HK-2 (cell line): ENCODE measurements at regions not wholly inside any gene's neighbourhood (a gene's known extent, or its start where the extent isn't known, plus 50 kb on each side); places are given as distances from the start of the nearest gene placed in this dataset.

ENCODE experiments used
- DNase-seq: peaks from one replicate; pipeline ENCODE4 v3.0.0-alpha.2; 2018; ENCODE audit not compliant: unreplicated experiment

GRCh38 chr2:66382091-66382490 lies 52.8 kb upstream of the MEIS1 start:
- DNase-seq: no peak

GRCh38 chr2:66379473-66379872 lies 55.5 kb upstream of the MEIS1 start:
- DNase-seq: no peak

- no peak for DNase-seq
Measured at GRCh38 chr2:66377832-66378231, 57.1 kb upstream of the MEIS1 start.

GRCh38 chr2:66370824-66371223 lies 64.1 kb upstream of the MEIS1 start:
- DNase-seq: no peak

- DNase-seq: no peak
Measured at GRCh38 chr2:66366619-66367018, 68.3 kb upstream of the MEIS1 start.

DNA sequence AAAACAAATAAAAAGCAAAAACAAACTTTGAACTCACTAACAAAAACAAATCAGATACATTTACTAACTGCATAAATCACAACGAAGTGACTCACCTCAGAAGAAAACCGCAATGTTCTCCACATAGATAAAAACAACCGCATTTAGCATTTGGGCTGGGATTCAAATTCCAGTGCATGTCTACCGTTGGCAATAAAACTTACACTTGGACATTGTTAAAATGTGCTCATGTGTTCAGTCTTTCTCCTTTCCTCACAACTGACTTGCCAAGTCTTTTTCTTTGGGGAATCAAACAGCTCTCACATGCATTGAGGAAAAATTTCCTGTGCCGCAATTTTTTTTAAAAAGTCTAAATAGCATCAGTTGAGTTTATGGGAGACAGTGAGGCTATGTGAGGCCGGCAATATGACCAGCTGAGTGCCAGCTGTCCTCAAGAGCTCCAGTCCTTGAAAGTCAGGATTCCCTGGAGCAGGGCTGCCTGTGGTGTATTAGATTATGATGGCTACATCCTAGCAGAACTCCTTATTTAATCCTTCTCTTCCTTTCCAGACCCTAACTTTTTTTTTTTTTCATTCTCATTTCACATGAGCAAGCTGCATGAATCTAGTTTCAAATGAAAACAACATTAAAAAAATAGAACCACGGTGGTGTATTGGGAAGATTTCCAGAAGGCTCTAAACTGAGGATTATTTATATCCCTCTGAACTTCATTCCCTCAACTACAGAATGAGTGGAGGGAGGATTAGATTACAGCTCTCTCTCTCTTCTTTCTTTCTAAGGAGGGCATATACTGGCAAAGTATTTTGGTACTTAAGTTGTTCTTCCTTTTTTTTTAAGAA lies 70.2 kb upstream of the MEIS1 start:
- DNase-seq: no peak

DNA sequence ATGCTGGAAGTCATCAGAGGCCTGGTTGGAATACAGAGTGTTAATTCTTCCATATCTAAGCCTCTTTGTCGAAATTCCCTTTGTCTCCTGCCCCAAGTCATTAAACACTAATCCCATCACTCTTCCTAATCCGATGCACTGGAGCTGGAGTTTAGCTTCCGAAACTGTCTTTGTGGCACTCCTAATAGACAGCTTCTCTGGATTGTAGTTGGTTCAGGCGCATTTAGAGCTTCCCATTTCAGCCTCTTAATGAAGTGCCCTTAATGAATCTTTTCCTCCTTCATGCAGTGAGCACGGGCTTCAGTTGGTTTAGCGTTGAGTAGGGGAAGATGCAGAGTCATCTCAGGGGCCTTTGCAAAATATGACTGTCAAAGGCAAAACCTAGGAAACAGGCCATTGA lies 72.2 kb upstream of the MEIS1 start:
- no peak for DNase-seq

- DNase-seq: no peak
Measured at GRCh38 chr2:66346231-66346664, 88.7 kb upstream of the MEIS1 start.

GRCh38 chr2:66344087-66344663 lies 90.8 kb upstream of the MEIS1 start:
- DNase-seq: no peak

DNA sequence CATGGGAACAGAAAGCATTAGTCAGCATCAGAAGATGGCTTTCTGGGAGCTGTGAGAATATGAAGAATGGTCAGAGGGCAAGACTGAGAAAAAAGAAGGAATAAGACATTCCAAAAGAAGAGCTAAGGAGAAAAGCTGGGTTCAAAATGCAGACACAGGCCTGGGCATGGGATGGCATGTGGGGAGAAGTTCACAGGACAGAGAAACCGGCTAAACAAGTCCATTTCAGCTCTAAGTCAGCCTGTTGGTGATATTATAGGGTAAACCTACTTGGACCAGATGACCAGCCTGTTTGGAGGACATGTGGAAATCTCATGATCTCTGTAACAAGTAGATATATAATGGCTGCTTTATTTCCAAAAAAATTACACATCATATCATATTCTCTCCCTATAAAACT lies 91.7 kb upstream of the MEIS1 start:
- DNase-seq: no peak

DNA sequence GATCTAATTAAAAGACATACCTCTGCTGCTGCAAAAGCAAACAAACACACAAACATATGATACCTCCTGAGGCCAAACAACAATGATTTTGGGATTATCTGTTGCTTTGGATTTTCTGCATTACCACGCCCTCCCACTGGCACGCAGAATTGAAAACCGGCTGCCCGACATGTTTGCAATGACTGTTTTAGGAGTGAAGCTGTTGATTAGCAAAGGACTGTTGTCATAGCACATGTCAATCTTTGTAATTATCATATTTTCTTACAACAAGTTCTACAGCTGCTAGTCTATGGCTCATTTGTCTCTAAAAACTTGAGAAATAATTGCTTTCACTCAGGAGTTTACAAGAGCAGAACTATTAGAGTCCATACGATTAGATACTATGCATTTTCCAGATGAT lies 94.4 kb upstream of the MEIS1 start:
- no peak for DNase-seq

GRCh38 chr2:66334237-66335029 lies 100.5 kb upstream of the MEIS1 start:
- DNase-seq: no peak

- DNase-seq: no peak
Measured at GRCh38 chr2:66331176-66331575, 103.7 kb upstream of the MEIS1 start.

DNA sequence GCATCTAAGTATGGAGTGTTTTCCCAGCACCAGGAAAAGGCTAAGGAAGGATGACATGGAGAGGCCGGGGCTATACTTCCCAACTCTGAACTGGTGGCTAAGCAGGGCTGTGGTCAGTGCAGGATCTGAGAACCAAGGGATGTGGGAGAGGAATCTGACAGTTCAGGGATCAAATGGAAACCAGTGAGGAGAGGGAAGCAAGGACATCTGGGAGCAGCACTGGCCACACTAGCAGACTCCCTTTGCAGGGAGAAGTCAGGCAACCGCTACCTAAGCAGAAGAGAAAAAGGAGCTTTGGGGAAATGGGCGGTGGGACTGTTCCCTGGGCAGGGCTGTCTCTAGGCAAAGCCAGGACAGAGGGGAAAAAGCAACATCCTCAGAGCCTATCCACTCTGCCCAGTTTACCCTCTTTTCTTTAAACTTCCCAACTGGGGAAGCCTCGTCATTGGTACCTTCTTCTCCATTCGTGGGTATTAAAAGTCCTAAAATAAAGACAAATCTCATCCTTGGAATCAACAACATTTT lies 105.8 kb upstream of the MEIS1 start:
- DNase-seq: no peak

DNA sequence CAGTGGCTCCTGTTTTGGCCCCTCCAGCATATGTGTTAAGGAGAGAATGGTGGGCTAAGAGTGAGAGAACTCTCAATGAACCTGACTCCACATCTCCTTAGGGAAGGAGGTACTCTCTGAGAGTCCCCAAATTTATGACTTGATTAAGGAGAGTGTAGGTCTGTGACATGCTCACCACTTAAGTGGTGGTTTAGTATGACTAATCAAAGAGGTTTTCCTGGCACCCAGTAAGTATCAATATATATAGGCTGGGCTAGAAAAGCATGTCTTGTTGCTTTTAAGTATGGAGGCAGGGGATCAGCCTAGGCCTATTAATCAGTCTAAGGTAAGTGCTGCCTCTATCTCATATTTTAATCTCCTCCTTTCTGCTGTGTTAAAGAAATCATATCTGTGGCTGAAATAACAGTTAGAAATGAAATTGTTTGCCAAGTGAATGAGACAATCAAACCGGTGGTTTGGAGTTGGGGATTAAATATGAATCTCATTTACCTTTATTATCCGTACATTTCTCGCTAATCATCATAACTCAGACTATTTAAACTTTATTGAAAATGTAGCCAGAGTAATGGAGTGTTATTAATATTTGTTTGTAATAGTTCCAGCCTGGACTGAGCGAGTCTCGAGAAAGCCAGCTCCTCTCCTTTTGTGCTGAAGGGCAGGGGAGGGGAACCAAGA lies 107.7 kb upstream of the MEIS1 start:
- no peak for DNase-seq

- DNase-seq: no peak
Measured at GRCh38 chr2:66324909-66325528, 109.9 kb upstream of the MEIS1 start.

GRCh38 chr2:66324356-66324755 lies 110.6 kb upstream of the MEIS1 start:
- DNase-seq: no peak

DNA sequence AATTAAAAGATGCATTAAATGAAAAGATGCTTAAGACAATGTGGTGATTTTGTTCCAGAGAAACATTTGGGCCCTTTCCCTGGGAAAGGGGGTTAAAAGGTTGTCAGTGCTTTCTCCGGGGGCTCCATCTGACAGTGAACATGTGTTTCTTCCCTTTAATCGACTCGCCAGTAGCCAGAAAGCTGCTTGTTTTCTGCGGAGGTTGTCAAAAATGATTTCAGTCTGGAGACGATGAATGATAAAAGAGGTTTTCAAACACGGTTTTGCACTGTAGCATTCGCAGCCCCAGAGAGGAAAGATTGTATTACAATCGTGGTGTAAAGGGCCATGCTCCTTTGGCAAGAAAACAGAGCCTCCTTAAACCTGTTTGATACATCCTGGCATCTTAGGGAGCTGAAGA lies 111.5 kb upstream of the MEIS1 start:
- no peak for DNase-seq

DNA sequence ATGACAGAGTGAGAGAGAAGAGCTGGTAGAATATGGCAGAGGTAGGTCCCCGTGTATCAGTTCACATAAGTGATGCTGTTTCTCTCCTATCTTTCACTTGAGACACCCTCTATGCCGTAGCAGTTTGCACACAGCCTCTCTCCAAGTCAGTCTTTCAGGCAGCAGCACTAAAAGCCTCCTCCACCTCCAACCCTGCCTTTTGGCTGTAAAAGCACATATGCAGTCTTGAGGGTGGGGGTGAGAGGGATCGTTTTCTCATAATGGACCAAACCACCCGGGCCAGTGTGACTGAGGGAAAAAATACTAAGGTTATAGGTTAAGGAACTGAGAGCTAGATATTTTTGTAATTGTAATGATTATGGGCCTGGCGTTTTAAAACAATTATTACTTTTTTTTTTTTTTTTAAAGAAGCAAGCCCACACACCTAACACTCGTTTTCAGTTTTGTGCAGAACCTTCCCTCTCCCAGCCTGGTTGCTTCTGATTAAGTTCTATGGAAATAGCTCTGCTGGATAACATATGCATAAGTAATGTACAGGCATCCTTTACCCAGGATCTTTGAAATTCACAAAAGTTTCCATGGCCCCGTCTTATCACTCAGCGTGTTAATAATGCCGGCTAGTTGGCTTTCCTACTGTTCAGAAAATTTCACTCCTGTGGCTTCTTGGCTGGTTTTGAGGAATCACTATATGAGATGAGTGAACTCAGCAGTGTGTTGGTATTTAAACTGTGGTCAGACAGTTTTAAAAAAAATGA lies 112.2 kb upstream of the MEIS1 start:
- no peak for DNase-seq

- no peak for DNase-seq
Measured at GRCh38 chr2:66318009-66318561, 116.8 kb upstream of the MEIS1 start.
